NT2/D1 (cell line): ENCODE measurements at regions not wholly inside any gene's neighbourhood (a gene's known extent, or its start where the extent isn't known, plus 50 kb on each side); places are given as distances from the start of the nearest gene placed in this dataset.

Experiments used
- SUZ12 ChIP-seq: IDR thresholded peaks from 2 replicates; pipeline ENCODE4 v1.6.1; 2011; ENCODE audit not compliant: insufficient read length, insufficient read depth; ENCODE audit errors: extremely low read depth
- YY1 ChIP-seq: IDR thresholded peaks from 2 replicates; pipeline ENCODE4 v1.6.1; 2011; ENCODE audit not compliant: insufficient read length, insufficient read depth
- ZNF274 ChIP-seq: IDR thresholded peaks from 2 replicates; pipeline ENCODE4 v1.6.1; 2011; ENCODE audit warnings: mild to moderate bottlenecking, low read depth, low read length

- TF ChIP-seq YY1 (no peak), SUZ12 (no peak), ZNF274 (no peak)
These were observed 136.4 kb downstream of the PHLDA1 start for GRCh38 chr12:75894965-75895754.
